LNCaP clone FGC (cell line): ENCODE measurements at regions not wholly inside any gene's neighbourhood (a gene's known extent, or its start where the extent isn't known, plus 50 kb on each side); places are given as distances from the start of the nearest gene placed in this dataset.
A peak's percentile ranks its signal among the peaks of the same experiment; 100 is the strongest.

Experiments used
- DNase-seq: peaks from one replicate; pipeline ENCODE4 v3.0.0-alpha.2; 2011; ENCODE audit warnings: low read depth
- H3K4me3 ChIP-seq: 2 replicates; pipeline ENCODE4 v1.5.1; 2011; ENCODE audit warnings: mild to moderate bottlenecking, low read depth, low read length, control low read depth
- TF ChIP-seq, protein P1 (sequence below): IDR thresholded peaks from 2 replicates; pipeline ENCODE4 v1.5.1; 2012; ENCODE audit warnings: mild to moderate bottlenecking; ENCODE audit not compliant: control insufficient read depth, insufficient read depth; ENCODE audit errors: extremely low read depth

GRCh38 chr5:117094114-117094815, 519.6 kb upstream of the SEMA6A start:
- DNase-seq = no peak
- H3K4me3 ChIP-seq = no peak overlapping the region
- TF ChIP-seq, protein P1, sequence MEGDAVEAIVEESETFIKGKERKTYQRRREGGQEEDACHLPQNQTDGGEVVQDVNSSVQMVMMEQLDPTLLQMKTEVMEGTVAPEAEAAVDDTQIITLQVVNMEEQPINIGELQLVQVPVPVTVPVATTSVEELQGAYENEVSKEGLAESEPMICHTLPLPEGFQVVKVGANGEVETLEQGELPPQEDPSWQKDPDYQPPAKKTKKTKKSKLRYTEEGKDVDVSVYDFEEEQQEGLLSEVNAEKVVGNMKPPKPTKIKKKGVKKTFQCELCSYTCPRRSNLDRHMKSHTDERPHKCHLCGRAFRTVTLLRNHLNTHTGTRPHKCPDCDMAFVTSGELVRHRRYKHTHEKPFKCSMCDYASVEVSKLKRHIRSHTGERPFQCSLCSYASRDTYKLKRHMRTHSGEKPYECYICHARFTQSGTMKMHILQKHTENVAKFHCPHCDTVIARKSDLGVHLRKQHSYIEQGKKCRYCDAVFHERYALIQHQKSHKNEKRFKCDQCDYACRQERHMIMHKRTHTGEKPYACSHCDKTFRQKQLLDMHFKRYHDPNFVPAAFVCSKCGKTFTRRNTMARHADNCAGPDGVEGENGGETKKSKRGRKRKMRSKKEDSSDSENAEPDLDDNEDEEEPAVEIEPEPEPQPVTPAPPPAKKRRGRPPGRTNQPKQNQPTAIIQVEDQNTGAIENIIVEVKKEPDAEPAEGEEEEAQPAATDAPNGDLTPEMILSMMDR = no peak

DNA sequence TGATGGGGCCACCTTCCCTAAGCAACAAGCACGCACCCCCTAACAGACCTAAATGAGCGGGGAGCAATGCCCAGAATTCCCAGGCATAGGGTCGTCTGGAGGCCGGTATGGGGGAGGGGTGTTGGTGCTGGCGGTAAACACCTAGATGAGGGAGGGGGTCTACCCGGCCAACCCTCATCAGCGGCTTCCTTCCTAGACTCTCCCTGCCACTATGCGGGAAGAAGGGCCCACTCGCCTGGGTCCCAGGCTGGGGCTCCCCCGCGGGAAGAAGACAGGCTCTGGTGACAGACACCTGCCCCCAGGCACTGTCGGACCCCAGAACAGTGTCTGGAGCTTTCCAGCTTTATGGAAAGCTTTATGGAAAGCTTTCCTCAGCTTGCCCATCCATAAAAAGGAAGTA, 519.0 kb upstream of the SEMA6A start:
- TF ChIP-seq, protein P1 = no peak
- no peak for DNase-seq

DNA sequence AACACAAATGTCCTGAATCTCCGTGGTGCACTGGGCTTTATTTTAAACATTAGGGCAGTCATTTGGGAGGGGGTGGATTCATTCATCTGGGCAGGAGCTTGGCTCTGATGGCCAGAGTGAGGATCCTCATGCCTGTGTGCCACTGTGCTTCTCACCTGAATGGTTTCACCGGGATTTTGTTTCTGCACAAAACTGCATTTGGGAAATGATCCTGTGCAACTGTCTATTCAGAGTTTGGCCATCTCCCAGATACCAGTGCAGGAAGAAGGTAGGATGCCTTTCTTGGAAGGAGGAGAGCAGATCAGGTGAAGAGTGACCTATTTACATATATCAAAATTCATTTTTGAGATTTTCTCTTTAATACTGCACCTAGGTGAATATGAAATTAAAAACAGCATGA, 514.4 kb upstream of the SEMA6A start:
- TF ChIP-seq, protein P1 = no peak
- no peak for DNase-seq
- no peak overlapping the region for H3K4me3 ChIP-seq

More for the DNA sequence above, 519.0 kb upstream of the SEMA6A start:
- H3K4me3 ChIP-seq = no peak overlapping the region

DNA sequence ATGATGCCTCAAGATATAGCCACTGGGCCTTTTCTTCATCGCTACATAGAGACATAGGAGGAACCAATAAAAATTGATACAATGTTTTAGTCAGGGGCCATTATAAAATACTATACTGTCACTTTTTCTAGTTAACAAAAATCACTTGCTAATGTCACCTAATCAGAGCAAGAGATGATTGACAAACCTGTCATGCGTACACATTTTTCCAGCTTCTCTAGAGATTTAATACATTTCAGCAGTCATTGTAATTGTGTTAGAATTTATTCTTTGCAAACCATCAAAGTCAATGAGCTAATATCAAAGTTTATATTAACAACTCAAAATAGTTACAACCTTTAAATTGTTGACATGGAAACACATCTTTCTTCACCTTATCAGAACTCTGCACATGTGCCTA, 513.6 kb upstream of the SEMA6A start:
- TF ChIP-seq, protein P1 = no peak
- H3K4me3 ChIP-seq = no peak overlapping the region
- no peak for DNase-seq

DNA sequence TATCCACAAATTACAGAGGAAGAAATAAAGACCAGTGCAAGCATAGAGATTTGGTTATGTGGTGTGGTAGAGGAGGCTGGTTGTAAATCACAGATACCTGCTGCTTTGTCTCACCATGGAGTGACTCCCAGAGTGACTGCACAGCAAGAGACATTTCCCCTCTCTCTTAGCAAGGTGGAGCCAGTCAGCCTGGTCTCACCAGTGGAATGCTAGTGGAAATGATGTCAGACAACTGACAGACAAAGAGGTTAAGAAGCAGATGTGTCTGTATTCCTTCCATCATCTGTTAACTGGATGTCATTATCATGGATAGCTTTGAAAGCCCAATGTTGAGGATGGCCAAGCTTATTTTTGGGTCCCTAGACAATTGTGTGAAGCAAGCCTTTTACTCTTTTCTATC, 509.4 kb upstream of the SEMA6A start:
- DNase-seq = no peak
- TF ChIP-seq, protein P1 = no peak

GRCh38 chr5:117082977-117083376, 508.4 kb upstream of the SEMA6A start:
- TF ChIP-seq, protein P1 = no peak
- no peak overlapping the region for H3K4me3 ChIP-seq
- no peak for DNase-seq

More for the DNA sequence above, 509.4 kb upstream of the SEMA6A start:
- no peak overlapping the region for H3K4me3 ChIP-seq

GRCh38 chr5:117077142-117077541, 502.5 kb upstream of the SEMA6A start:
- TF ChIP-seq, protein P1 = peak; percentile 55
- DNase-seq = no peak
- no peak overlapping the region for H3K4me3 ChIP-seq
